Esophagus mucosa (tissue), 1 donor: ENCODE measurements at regions not wholly inside any gene's neighbourhood (a gene's known extent, or its start where the extent isn't known, plus 50 kb on each side); places are given as distances from the start of the nearest gene placed in this dataset.
"Not testable (repeated sequence)": the region's sequence is repeated elsewhere in the genome, so short reads cannot be mapped to it uniquely, and the experiment has no call there.

Experiments used
- ATAC-seq: fragments of 200-7000 bp; cut with Tn5 transposase; one replicate; pipeline ENCODE4 v1.9.1; 2020
- donor health status: DM: yes; HTN: yes; CAD: no.

DNA sequence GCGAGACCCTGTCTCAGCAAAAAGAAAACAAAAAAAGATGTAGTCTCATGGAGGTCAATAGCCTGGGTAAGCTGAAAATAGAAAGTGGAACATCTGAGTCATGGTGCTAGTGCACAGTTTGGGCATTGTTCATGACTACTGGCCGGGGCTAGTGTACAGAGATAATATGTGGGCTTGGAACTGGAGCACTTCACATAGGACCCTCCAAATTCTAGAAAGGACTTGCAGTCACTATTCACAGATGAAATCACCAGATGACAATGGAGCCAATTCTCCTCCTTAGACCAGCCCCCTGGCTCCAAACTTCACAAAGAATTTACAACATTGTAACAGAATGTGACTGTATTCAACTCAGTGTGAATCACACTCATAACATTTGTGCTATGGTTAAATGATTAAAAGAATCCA, 367.8 kb upstream of the SLC7A11 start:
- no peak for ATAC-seq

DNA sequence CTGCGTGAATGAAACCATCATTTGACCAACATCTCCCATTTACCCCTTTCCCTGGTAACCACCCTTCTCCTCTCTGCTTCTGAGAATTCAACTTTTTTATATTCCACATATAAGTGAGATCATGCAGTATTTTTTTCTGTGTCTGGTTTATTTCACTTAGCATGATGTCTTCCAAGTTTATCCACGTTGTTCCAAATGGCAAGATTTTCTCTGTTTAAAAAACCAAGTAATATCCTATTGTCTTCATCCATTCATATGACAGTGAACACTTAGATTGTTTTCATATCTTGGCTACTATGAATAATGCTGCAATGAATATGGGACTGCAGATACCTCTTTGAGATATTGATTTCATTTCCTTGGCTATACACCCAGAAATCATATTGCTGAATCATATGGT, 362.4 kb upstream of the SLC7A11 start:
- no peak for ATAC-seq

DNA sequence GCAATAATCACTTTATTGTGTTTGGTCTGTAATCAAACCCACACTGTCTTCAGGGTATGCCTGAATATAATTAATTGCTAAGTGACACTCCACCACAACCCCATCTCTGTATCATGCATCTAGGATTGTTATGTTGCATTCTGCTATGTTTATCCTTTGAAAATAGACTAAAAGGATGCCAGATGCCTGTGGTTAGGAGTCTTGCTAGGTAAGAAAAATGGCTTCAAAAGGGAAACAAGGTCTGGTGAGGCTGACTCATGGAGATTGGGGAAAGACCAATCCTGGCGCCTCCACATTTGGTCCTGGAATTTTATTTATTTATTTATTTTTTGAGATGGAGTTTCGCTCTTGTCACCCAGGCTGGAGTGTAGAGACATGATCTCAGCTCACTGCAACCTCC, 360.5 kb upstream of the SLC7A11 start:
- no peak for ATAC-seq

DNA sequence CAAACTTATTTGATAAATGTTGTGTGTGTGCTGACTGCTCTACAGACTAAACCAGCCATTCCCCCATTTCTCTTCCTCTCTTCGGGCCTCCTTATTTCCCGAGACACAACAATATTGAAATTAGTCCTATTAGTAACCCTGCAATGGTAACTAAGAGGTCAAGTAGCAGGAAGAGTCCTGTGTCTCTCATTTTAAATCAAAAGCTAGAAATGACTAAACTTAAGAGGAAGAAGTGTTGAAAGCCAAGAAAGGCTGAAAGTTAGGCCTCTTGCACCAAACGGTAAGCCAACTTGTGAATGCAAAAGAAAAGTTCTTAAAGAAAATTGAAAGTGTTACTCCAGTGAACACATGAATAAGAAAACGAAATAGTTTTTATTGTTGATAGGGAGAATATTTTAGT, 357.8 kb upstream of the SLC7A11 start:
- no peak for ATAC-seq

DNA sequence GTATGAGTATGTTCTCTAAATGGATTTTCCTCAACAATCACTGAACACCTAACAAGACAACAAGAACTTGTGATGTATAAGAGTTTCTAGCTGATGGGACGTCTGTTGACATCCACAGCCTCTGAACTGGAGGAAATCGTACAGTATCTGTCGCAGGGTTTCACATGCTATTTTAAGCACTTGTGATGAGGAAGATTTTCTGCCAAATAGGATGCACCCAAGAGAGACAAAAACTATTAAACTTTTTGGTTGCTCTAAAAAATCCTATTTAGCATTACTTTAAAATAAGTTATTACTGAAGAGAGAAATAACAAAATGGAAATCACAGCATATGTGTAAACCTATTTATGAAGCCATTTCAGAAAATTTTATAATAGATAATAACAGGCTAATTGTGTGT, 356.1 kb upstream of the SLC7A11 start:
- no peak for ATAC-seq

DNA sequence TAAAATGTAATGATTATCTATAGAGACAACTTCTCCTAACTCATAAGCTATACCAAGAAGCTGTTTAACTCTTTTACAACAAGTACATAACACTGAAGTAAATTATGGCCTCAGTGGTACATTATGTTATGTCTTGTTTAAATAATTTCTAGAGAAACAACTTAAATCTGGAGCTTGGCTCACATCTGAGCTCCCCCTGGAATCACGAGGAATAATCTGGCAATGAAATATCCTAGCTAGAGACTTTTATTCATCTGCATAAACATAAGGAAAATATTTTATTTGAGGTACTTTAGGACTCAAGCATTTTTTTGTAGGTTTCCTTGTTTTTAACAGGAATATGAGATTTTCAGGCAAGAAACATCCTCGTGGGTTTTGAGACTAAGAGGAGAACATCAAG, 354.7 kb upstream of the SLC7A11 start:
- no peak for ATAC-seq

DNA sequence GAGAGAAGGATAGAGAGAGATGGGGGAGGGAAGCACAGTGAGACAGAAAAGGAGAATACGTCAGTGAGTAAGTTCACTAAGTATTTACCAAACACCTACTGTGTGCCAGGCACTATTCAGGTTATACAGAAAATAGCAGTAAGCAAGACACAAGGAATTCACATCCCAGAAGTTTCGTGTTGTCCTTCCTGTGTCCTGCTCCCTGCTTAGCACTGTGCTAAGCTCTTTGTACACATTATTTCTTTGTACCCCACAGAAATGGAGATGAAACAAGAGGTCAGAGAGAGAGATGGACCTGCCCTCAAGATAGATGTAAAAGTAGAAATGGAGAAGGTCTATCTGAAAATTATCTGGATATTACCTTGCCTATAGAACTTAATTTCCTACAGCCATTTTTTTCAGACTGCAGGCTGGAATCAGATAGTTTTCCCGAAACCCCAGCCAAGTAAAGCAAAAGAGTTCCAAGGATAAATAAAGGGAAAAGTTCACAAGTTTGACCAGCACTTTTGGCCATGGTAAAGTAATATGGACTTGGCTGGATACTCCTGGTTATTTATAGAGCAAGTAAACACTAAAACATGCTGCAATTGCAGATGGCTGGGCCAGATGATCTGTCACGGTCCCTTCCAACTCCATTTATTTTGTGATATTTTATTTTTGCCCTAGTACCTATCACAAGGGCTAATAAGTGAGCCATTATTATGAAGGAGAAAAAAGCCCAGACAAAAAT, 353.7 kb upstream of the SLC7A11 start:
- no peak for ATAC-seq

DNA sequence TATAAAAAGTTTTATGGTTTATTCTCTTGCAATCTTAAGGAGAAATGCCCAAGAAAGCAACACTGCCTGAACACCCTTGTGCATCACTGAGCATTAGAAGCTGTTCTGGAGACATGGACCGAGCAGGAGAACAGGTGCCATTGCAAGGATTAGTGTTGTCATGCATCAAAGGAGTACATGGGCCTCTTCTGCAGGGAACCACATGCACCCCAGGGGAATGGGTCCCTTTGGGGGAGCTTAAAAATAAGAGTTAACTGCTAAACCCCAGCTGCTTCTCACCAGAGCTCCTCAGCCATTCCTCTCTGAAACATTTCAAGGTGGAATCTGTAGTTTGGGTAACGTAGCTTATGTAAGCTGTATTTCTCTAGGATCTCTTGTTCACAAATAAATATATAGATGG, 353.0 kb upstream of the SLC7A11 start:
- no peak for ATAC-seq

DNA sequence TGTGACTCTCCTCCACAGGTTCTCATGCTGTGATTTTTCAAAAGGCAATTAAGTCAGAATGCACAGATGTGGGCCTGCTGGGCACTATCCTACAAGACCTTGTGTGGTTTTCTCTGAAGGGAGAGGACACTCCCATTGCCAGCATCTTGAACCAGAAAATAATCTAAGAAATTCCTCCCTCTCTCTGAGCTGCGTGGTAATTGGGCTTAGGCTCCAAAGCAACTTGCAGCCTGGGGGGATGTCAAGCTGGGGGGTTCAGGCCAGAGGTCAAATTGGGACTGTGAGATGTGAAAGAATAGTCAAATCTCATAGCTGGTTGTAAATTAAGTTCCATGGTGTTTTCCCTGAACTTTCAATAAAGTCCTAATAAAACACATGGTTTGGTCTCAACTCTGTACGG, 350.6 kb upstream of the SLC7A11 start:
- no peak for ATAC-seq

DNA sequence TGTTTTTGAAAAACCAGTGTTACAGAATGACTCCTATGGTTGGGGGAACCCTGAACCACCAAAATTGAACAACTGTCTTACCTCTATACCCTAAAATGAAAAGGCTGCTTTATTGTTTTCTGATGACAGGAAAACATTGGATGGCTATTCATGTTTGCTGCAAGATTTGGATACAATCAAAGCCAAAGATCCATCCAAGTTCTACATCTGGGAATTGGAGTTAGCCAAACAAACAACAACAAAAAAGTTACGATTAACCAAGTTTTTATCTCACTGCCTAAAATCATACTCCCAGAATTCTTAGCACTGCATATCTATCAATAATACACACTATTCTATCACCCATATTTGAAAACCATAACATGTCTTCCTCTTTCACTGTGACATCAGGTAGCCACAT, 349.7 kb upstream of the SLC7A11 start:
- ATAC-seq, result no peak

DNA sequence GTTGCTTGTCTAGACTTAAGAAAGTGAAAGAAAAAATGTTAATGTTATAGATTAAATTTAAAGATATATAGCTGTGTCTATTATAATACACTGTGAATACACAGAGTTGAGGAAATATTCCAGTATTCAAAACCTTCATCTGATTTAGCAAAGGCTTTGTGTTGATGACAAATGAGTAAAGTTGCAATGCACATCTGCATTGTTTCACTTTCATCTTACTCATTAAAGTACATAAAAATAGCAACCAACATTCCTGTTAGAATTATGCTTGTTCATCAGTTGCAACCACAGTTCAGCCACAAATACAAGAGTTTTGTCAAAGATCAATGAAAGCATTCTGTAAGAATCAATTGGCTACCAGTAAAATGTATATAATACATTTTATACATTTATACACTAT, 346.4 kb upstream of the SLC7A11 start:
- ATAC-seq, result no peak

DNA sequence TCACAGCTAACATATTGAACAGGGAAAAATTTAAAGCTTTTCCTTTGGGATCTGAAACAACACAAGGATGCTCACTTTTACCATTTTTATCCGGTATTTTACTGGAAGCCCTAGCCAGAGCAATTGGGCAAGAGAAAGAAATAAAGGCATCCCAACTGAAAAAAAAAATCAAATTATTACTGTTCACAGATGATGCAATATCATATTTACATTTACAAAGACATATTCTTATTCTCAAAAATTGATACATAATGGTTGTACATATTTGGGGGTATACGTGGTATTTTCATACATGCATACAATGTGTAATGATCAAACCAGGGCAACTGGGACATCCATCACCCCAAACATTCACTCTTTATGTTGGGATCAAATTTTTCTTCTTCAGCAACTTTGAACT, 337.0 kb upstream of the SLC7A11 start:
- no peak for ATAC-seq

DNA sequence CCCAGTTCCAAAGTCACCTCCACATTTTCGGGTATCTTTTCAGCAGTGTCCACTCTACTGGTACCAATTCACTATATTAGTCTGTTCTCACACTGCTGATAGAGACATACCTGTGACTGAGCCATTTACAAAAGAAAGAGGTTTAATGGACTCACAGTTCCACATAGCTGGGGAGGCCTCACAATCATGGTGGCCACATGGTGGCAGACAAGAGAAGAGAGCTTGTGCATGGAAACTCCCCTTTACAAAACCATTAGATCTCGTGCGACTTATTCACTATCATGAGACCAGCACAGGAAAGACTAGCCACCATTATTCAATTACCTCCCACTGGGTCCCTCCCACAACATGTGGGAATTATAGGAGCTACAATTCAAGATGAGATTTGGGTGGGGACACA, 335.7 kb upstream of the SLC7A11 start:
- ATAC-seq, result not testable (repeated sequence)

DNA sequence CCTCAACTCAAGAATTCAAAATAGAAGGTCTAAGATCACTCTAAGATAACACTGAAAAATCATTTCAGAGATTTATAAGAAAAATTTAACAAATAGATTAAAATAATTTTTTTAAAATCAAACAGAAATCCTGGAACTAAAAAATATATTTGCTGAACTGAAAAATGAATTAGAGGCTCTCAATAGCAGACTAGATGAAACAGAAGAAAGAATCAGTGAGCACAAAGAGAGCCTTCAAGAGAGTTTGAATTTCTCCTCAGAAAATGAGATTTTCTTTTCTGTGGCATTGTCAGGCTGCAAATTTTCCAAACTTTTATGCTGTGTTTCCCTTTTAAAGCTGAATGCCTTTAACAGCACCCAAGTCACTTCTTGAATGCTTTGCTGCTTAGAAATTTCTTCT, 335.0 kb upstream of the SLC7A11 start:
- ATAC-seq, result no peak

DNA sequence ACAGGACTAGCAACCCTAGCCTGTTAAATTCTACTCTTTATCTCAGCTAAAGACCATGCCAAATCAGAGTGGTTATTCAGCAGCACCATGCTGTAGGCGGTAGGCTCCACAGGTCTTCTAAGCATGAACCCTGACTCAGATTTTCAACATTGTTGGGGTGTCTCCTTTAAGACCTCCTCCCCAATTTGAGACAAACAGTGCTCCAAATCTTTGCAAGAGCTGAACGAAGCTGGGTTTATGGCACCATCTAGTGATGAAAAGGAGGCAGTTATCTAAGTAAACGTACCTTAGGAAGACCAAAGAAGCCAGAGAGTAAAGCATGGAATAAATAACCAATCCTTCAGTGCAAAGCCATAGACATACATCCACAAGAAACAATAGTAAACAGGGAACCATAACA, 334.5 kb upstream of the SLC7A11 start:
- ATAC-seq, result peak; percentile 41

DNA sequence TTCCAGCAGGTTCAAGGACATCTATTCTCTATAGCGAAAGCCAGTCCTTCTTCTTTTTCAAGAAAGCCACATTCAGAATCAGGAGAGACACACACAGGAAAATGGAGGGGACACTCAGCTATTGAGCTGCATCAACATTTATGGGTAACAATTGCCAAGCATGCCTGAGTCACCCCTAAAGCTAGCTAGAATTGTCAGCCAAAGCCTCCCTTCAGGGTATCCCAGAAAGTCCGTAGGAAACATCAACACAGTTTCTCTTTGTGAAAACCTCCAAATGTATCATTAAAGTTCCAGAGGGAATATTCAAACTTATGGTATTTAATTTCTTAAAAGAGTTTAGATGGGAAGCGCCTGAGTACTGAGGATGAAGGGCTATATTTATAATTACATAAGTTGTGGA, 331.1 kb upstream of the SLC7A11 start:
- ATAC-seq, result no peak

DNA sequence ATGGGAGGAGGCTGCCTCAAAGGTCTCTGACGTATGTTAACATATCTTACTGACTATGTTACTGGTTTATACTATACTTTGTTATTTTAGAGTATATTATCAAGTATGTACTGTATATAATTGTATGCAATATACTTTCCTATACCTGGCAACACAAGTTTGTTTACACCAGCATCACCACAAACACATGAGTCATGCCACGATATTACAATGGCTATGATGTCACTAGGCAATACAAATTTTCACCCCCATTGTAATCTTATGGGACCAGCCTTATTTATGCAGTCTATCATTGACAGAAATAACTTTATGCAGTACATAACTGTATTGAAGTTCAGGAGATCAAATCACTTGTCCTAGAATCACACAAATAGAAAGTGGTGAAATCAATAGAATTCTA, 329.9 kb upstream of the SLC7A11 start:
- ATAC-seq, result no peak

DNA sequence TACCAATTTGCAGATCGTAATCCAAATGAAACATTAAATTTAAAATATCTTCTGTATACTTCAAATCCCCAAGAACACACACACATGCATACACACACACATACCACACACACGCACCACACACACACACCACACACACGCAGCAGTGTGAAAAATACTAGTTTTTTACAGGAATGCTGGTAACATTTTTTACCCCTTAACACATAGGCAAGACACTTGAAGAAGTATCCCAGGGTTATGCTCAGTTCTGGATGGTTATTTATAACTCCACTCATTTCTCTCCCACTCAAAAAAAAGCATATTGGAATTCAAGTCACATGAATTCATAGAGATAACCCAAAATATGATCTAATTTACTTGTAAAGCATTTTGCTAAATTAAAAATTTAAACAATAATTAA, 325.5 kb upstream of the SLC7A11 start:
- no peak for ATAC-seq

DNA sequence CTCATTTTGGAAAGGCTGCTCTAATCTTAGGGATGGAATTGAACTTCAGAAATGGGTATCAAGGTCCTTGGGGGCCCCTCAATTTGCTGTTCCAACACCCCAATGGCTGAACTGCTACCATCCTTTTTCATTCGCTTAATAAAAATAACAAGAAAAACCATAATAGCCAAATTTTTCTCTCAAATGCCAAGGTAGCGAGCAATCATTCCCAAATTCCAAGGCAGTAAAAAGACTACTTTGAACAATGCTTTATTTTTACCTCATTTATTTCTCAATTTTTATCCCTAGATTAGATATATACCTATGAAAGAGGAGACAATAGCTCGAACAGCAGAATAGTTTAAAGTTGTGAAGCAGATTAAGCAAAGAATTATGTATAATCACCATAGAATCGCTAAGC, 323.4 kb upstream of the SLC7A11 start:
- ATAC-seq, result no peak

DNA sequence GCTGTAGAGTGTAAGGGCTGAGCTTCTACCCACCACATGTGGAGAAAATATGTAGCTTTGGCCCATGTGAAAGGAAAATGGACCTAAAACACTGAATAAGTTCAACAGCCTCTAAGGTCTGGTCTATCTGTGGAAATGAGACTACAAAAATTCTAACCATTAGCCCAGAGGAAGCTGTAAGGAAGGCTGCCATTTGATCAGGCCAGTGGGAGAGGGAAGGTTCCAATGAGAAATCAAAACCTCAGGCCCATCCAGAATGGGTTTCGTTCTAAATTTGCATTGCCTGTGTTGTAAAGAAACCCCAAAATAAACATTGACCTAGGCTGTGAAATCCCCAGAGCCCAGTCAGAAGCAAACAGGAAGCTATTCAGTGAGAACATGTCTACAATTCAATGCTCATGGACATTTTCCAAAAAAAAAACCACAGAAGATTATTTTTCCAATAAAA, 320.4 kb upstream of the SLC7A11 start:
- ATAC-seq, result no peak

DNA sequence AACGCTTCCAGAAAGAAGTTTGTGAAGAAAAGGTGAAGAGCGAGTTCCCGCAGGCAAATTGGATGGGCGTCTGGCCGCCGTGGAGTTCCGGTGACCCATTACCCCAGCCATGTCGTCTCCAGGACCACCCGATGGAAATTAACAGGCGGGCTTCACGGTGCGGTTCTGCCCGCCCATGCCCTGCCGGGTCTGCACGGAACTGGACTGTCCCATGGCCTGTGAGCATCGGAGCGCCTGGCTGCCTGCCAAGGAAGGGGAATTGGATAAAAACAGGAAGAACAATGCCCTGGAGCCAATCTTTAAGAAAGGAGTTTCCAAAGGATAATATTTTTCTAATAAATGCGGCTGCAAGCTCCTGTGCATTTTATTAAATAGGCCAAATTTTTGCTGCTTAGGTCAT, 319.8 kb upstream of the SLC7A11 start:
- no peak for ATAC-seq

DNA sequence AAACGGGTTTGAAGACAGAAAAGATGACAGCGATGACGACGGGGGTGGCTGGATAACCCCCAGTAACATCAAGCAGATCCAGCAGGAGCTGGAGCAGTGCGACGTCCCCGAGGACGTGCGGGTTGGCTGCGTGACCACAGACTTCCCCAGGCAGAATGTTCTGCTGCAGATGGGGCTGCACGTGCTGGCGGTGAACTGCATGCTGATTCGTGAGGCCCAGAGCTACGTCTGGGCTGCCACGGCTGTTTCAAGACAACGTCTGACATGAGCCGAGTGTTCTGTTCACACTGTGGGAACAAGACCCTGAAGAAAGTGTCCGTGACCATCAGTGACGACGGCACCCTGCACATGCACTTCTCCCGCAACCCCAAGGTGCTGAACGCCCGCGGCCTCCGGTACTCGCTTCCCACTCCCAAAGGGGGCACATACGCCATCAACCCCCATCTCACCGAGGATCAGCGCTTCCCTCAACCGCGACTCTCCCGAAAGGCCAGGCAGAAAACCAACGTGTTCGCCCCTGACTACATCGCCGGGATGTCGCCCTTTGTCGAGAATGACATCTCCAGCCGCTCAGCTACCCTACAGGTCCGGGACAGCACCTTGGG, 319.2 kb upstream of the SLC7A11 start:
- no peak for ATAC-seq

DNA sequence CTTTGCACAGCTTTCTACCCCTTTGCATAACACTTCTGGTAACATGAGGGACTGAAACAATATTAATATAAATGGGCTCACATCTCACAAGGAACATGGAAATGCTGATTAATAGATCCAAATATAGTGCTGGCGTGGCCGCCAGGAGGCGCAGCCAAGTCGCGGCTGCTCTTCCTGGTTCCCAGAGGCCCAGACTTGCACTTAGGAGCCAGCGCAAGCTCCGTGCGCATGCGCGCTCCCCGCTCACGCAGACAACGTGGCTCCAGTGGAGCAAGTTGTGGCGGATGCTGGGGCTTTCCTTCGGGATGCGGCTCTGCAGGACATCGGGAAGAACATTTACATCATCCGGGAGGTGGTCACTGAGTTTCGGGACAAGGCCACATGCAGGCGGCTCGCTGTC, 318.3 kb upstream of the SLC7A11 start:
- no peak for ATAC-seq

DNA sequence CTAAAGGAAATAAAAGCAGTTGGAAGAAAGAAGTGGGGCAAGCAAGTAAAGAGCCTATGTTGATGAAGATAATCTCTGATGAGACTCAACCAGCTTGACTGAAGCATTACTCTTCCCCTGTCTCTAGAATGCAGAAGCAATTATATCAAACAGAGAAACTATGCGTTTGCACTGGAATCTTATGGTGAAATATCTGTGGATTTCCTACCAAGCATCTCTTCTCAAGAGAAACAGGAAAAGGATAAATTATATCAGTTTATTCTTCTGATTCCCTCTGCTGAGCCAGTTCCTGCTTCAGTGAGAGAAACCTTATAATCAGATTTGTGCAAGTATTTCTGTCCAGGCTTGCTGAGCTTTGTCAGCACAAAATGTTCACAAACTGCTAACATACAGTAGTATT, 316.7 kb upstream of the SLC7A11 start:
- no peak for ATAC-seq

DNA sequence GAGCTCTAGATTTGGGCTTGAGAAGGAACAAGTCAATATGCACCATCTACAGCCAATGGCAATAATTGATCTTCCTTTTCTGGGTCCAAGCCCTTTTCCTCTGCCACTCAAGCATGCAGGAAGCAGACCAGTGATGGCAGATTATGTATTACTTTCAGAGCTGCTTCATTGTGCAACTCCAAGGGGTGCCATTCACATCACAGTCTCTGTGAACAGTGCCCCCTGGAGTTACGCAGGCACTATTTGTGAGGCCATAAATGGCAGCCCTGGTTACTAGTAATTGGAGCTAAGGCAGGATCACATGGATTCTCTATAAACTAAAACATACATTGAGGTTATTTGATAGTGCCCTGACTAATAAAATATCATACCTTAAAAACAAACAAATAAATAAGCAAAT, 313.4 kb upstream of the SLC7A11 start:
- ATAC-seq, result no peak
